ENCODE measurements at regions not wholly inside any gene's neighbourhood (a gene's known extent, or its start where the extent isn't known, plus 50 kb on each side); places are given as distances from the start of the nearest gene placed in this dataset.
A peak's percentile ranks its signal among the peaks of the same experiment; 100 is the strongest.
"Not testable (repeated sequence)": the region's sequence is repeated elsewhere in the genome, so short reads cannot be mapped to it uniquely, and the experiment has no call there.

- POLR2A ChIA-PET, result interaction anchor here (0.7 kb wide), 1 partner anchor 46 kb away, joined by 3 read pairs; no protein-coding TSS in a partner anchor
- Mint-ChIP-seq H3K27me3 (peaks cover 8 to 22% (median 14%) of the 10 kb centered on the region in 5 donors), H3K9me3 (peaks cover 0 to 28% (median 6%) of the 10 kb centered on the region in 9 donors)
- not testable (repeated sequence) for H3K36me3 Mint-ChIP-seq, ATAC-seq, H3K27ac Mint-ChIP-seq, H3K4me1 Mint-ChIP-seq, DNase-seq, H3K4me3 Mint-ChIP-seq
Observed at GRCh38 chr6:12641785-12642184, 74.8 kb upstream of the PHACTR1 start.

- no peaks in the 10 kb centered on the region for H3K36me3 Mint-ChIP-seq
- no peak overlapping the region for H3K4me3 Mint-ChIP-seq
- H3K27me3 Mint-ChIP-seq, result peaks cover 2 to 12% (median 6%) of the 10 kb centered on the region in 5 donors
- peaks cover 0 to 19% (median 4%) of the 10 kb centered on the region in 9 donors for H3K9me3 Mint-ChIP-seq
- POLR2A ChIA-PET, result no interaction called here
- ATAC-seq, result no peak
- no peak overlapping the region for H3K27ac Mint-ChIP-seq
- no peaks in the 10 kb centered on the region for H3K4me1 Mint-ChIP-seq
- DNase-seq, result no peak
Observed at GRCh38 chr6:12645941-12646340, 70.6 kb upstream of the PHACTR1 start.

GRCh38 chr6:12648171-12648570, 68.4 kb upstream of the PHACTR1 start:
- Mint-ChIP-seq H3K9me3 (peaks cover 0 to 7% (median 2%) of the 10 kb centered on the region in 9 donors), H3K4me1 (no peaks in the 10 kb centered on the region), H3K27ac (no peak overlapping the region), H3K27me3 (peaks cover 0 to 7% (median 2%) of the 10 kb centered on the region in 5 donors), H3K36me3 (no peaks in the 10 kb centered on the region), H3K4me3 (no peak overlapping the region)
- ATAC-seq (no peak), DNase-seq (no peak)
- POLR2A ChIA-PET, result no interaction called here

GRCh38 chr6:12649325-12649724, 67.2 kb upstream of the PHACTR1 start:
- Mint-ChIP-seq H3K4me3 (no peak overlapping the region), H3K27ac (no peak overlapping the region), H3K27me3 (peaks cover 0 to 3% (median 0%) of the 10 kb centered on the region in 5 donors), H3K4me1 (no peaks in the 10 kb centered on the region), H3K9me3 (peaks cover 0 to 3% (median 0%) of the 10 kb centered on the region in 9 donors), H3K36me3 (no peaks in the 10 kb centered on the region)
- ATAC-seq (no peak), DNase-seq (no peak)
- POLR2A ChIA-PET, result no interaction called here

- peak overlapping the region in 2 of 10 donors; percentile 25 to 41 for H3K27ac Mint-ChIP-seq
- DNase-seq, result no peak
- peaks cover 0 to 3% (median 0%) of the 10 kb centered on the region in 9 donors for H3K9me3 Mint-ChIP-seq
- no peak overlapping the region for H3K4me3 Mint-ChIP-seq
- POLR2A ChIA-PET, result no interaction called here
- ATAC-seq, result no peak
- H3K27me3 Mint-ChIP-seq, result peaks cover 0 to 3% (median 0%) of the 10 kb centered on the region in 5 donors
- H3K36me3 Mint-ChIP-seq, result no peaks in the 10 kb centered on the region
- peaks cover 5 to 11% (median 9%) of the 10 kb centered on the region in 4 donors for H3K4me1 Mint-ChIP-seq
Observed at GRCh38 chr6:12653486-12653885, 63.1 kb upstream of the PHACTR1 start.

GRCh38 chr6:12654107-12654506, 62.5 kb upstream of the PHACTR1 start:
- no peak overlapping the region for H3K4me3 Mint-ChIP-seq
- H3K27ac Mint-ChIP-seq, result no peak overlapping the region
- H3K36me3 Mint-ChIP-seq, result no peaks in the 10 kb centered on the region
- POLR2A ChIA-PET, result no interaction called here
- ATAC-seq, result no peak
- peaks cover 5 to 11% (median 9%) of the 10 kb centered on the region in 4 donors for H3K4me1 Mint-ChIP-seq
- no peak for DNase-seq
- H3K27me3 Mint-ChIP-seq, result peaks cover 0 to 3% (median 0%) of the 10 kb centered on the region in 5 donors
- peaks cover 0 to 3% (median 0%) of the 10 kb centered on the region in 9 donors for H3K9me3 Mint-ChIP-seq

GRCh38 chr6:12654514-12654913, 62.1 kb upstream of the PHACTR1 start:
- ATAC-seq, result no peak
- Mint-ChIP-seq H3K9me3 (peaks cover 0 to under 1% (median 0%) of the 10 kb centered on the region in 9 donors), H3K36me3 (no peaks in the 10 kb centered on the region), H3K27me3 (peaks cover 0 to 1% (median 0%) of the 10 kb centered on the region in 5 donors), H3K4me3 (no peak overlapping the region), H3K27ac (no peak overlapping the region), H3K4me1 (peaks cover 5 to 11% (median 9%) of the 10 kb centered on the region in 4 donors)
- POLR2A ChIA-PET, result no interaction called here
- no peak for DNase-seq

GRCh38 chr6:12656906-12657305, 59.7 kb upstream of the PHACTR1 start:
- ATAC-seq (no peak), DNase-seq (no peak)
- H3K4me3 Mint-ChIP-seq, result no peak overlapping the region
- H3K36me3 Mint-ChIP-seq, result no peaks in the 10 kb centered on the region
- no peak overlapping the region for H3K27ac Mint-ChIP-seq
- H3K27me3 Mint-ChIP-seq, result peaks cover 0 to 8% (median 4%) of the 10 kb centered on the region in 5 donors
- peaks cover 5 to 11% (median 9%) of the 10 kb centered on the region in 4 donors for H3K4me1 Mint-ChIP-seq
- no peaks in the 10 kb centered on the region for H3K9me3 Mint-ChIP-seq
- POLR2A ChIA-PET, result no interaction called here

- POLR2A ChIA-PET, result no interaction called here
- ATAC-seq, result no peak
- Mint-ChIP-seq H3K36me3 (no peaks in the 10 kb centered on the region), H3K27me3 (peaks cover 0 to 8% (median 4%) of the 10 kb centered on the region in 5 donors), H3K27ac (no peak overlapping the region), H3K4me1 (peaks cover 5 to 11% (median 9%) of the 10 kb centered on the region in 4 donors), H3K4me3 (no peak overlapping the region), H3K9me3 (no peaks in the 10 kb centered on the region)
- no peak for DNase-seq
Observed at GRCh38 chr6:12657884-12658283, 58.7 kb upstream of the PHACTR1 start.

- H3K4me1 Mint-ChIP-seq, result no peaks in the 10 kb centered on the region
- H3K27me3 Mint-ChIP-seq, result peaks cover 0 to 18% (median 6%) of the 10 kb centered on the region in 5 donors
- H3K4me3 Mint-ChIP-seq, result no peak overlapping the region
- no peak overlapping the region for H3K27ac Mint-ChIP-seq
- H3K36me3 Mint-ChIP-seq, result no peaks in the 10 kb centered on the region
- no peak for ATAC-seq
- H3K9me3 Mint-ChIP-seq, result peaks cover 0 to 1% (median 0%) of the 10 kb centered on the region in 9 donors
- POLR2A ChIA-PET, result no interaction called here
- DNase-seq, result no peak
Observed at GRCh38 chr6:12661432-12662089, 55.0 kb upstream of the PHACTR1 start.
